PC-9 (cell line): ENCODE measurements at regions not wholly inside any gene's neighbourhood (a gene's known extent, or its start where the extent isn't known, plus 50 kb on each side); places are given as distances from the start of the nearest gene placed in this dataset.

ENCODE experiments used
- BruUV-seq: library from RNA; stranded (reverse); fragments of 400-500 nt; replicated peaks from 2 replicates; lab custom pipeline; 2021; lab: Mats Ljungman, UMichigan
- CTCF ChIA-PET: fragments of 300-600 bp; sonication (Branson Sonifier 250); formaldehyde crosslinking; loops from one replicate; lab custom pipeline; 2022; ENCODE audit warnings: antibody characterized with exemption; lab: Charles Lee
- POLR2A ChIA-PET: fragments of 300-600 bp; sonication (Branson Sonifier 250); formaldehyde crosslinking; loops from one replicate; lab custom pipeline; 2022; ENCODE audit warnings: antibody characterized with exemption; ENCODE audit not compliant: unreplicated experiment; lab: Charles Lee
- DNase-seq, 2 experiments: peaks; one replicate each; pipeline versions ENCODE4 v3.0.0 to v3.0.0-alpha.2; 2015 to 2022; ENCODE audit warnings: mixed read lengths in 1 of 2
- H2AFZ ChIP-seq: fragments of 200-600 bp; sonication (generic); 2 replicates; pipeline ENCODE4 v1.8.1; 2017; ENCODE audit warnings: antibody characterized with exemption
- H3F3A ChIP-seq: fragments of 200-600 bp; sonication (generic); 2 replicates; pipeline ENCODE4 v1.8.1; 2017; ENCODE audit warnings: antibody characterized with exemption, mild to moderate bottlenecking, low read depth; ENCODE audit not compliant: insufficient read depth
- H3K27ac ChIP-seq: fragments of 200-600 bp; sonication (generic); 2 replicates; pipeline ENCODE4 v1.6.1; 2016; ENCODE audit warnings: mixed run types
- H3K27me3 ChIP-seq: fragments of 200-600 bp; sonication (generic); 2 replicates; pipeline ENCODE4 v1.6.1; 2016; ENCODE audit warnings: low read depth, mixed run types; ENCODE audit not compliant: insufficient read depth
- H3K36me3 ChIP-seq: fragments of 200-600 bp; sonication (generic); 2 replicates; pipeline ENCODE4 v1.6.1; 2016; ENCODE audit warnings: low read depth, mixed run types
- H3K4me1 ChIP-seq: fragments of 200-600 bp; sonication (generic); replicated peaks from 2 replicates; pipeline ENCODE4 v1.6.1; 2016; ENCODE audit warnings: mixed run types; ENCODE audit not compliant: insufficient read depth
- H3K4me2 ChIP-seq: fragments of 200-600 bp; sonication (generic); 2 replicates; pipeline ENCODE4 v1.6.1; 2017; ENCODE audit warnings: mixed run types
- H3K4me3 ChIP-seq: fragments of 200-600 bp; sonication (generic); 2 replicates; pipeline ENCODE4 v1.6.1; 2016; ENCODE audit warnings: mixed run types
- H3K79me2 ChIP-seq: fragments of 200-600 bp; sonication (generic); 2 replicates; pipeline ENCODE4 v1.6.1; 2017; ENCODE audit warnings: low read depth, mixed run types
- H3K9me2 ChIP-seq: fragments of 200-600 bp; sonication (generic); 2 replicates; pipeline ENCODE4 v1.8.1; 2017; ENCODE audit warnings: mild to moderate bottlenecking; ENCODE audit not compliant: insufficient read depth
- H3K9me3 ChIP-seq: fragments of 200-600 bp; sonication (generic); 2 replicates; pipeline ENCODE4 v1.8.1; 2016; ENCODE audit warnings: low read depth; ENCODE audit not compliant: insufficient read depth
- H4K20me1 ChIP-seq: fragments of 200-600 bp; sonication (generic); 2 replicates; pipeline ENCODE4 v1.8.1; 2017; ENCODE audit not compliant: insufficient read depth
- CTCF ChIP-seq: fragments of 200-600 bp; sonication (generic); conservative IDR thresholded peaks from 2 replicates; pipeline ENCODE4 v1.6.1; 2017; ENCODE audit warnings: mixed run types, antibody characterized with exemption, mild to moderate bottlenecking, moderate library complexity
- EZH2 ChIP-seq: fragments of 200-600 bp; sonication (generic); IDR thresholded peaks from 2 replicates; pipeline ENCODE4 v1.8.0; 2017; ENCODE audit warnings: antibody characterized with exemption, low read depth
- intact Hi-C: fragments of 100-400 bp; cut with micrococcal nuclease; formaldehyde crosslinking; loops from one replicate; pipeline ENCODE4 v1.10.0; 2022; ENCODE audit not compliant: unreplicated experiment

GRCh38 chr3:10555263-10555662 is 49.9 kb upstream of the ATP2B2 start:
- intact Hi-C loops, result no loop called here
- H3K4me3 ChIP-seq, result no peak overlapping the region
- DNase-seq, result no peak
- no peaks in the 10 kb centered on the region for H3K9me3 ChIP-seq
- H3K27ac ChIP-seq, result no peak overlapping the region
- H3K4me2 ChIP-seq, result no peak overlapping the region
- BruUV-seq, result no TSS peak
- CTCF ChIA-PET, result no interaction called here
- TF ChIP-seq EZH2, result no peak
- TF ChIP-seq CTCF, result no peak
- no peaks in the 10 kb centered on the region for H4K20me1 ChIP-seq
- no peaks in the 10 kb centered on the region for H3K79me2 ChIP-seq
- H3K9me2 ChIP-seq, result no peaks in the 10 kb centered on the region
- H3K36me3 ChIP-seq, result no peaks in the 10 kb centered on the region
- H3K4me1 ChIP-seq, result no peaks in the 10 kb centered on the region
- H3F3A ChIP-seq, result no peaks in the 10 kb centered on the region
- POLR2A ChIA-PET, result no interaction called here
- peaks cover 92% of the 10 kb centered on the region for H3K27me3 ChIP-seq
- no peak overlapping the region for H2AFZ ChIP-seq

GRCh38 chr3:10556312-10556711 is 50.9 kb upstream of the ATP2B2 start:
- Histone ChIP-seq H3K4me1 (no peaks in the 10 kb centered on the region), H4K20me1 (no peaks in the 10 kb centered on the region), H3K4me3 (no peak overlapping the region), H2AFZ (no peak overlapping the region), H3K79me2 (no peaks in the 10 kb centered on the region), H3F3A (no peaks in the 10 kb centered on the region), H3K36me3 (no peaks in the 10 kb centered on the region), H3K9me3 (no peaks in the 10 kb centered on the region), H3K4me2 (no peak overlapping the region), H3K9me2 (no peaks in the 10 kb centered on the region), H3K27ac (no peak overlapping the region), H3K27me3 (peaks cover 91% of the 10 kb centered on the region)
- BruUV-seq, result no TSS peak
- ChIA-PET CTCF (no interaction called here), POLR2A (no interaction called here)
- no peak for DNase-seq
- TF ChIP-seq CTCF (no peak), EZH2 (no peak)
- intact Hi-C loops, result no loop called here

- no peaks in the 10 kb centered on the region for H4K20me1 ChIP-seq
- no peaks in the 10 kb centered on the region for H3K36me3 ChIP-seq
- BruUV-seq, result no TSS peak
- H3K4me1 ChIP-seq, result no peaks in the 10 kb centered on the region
- ChIA-PET CTCF (no interaction called here), POLR2A (interaction anchor here (0.6 kb wide), 1 partner anchor 96 kb away, joined by 3 read pairs; no protein-coding TSS in a partner anchor)
- no peak overlapping the region for H3K4me3 ChIP-seq
- H3K9me2 ChIP-seq, result no peaks in the 10 kb centered on the region
- peaks cover 85% of the 10 kb centered on the region for H3K27me3 ChIP-seq
- no peak for DNase-seq
- H3K9me3 ChIP-seq, result no peaks in the 10 kb centered on the region
- no peaks in the 10 kb centered on the region for H3F3A ChIP-seq
- intact Hi-C loops, result no loop called here
- H3K79me2 ChIP-seq, result no peaks in the 10 kb centered on the region
- no peak for TF ChIP-seq CTCF
- no peak for TF ChIP-seq EZH2
- no peak overlapping the region for H3K4me2 ChIP-seq
- H3K27ac ChIP-seq, result no peak overlapping the region
- H2AFZ ChIP-seq, result no peak overlapping the region
These were observed 51.9 kb upstream of the ATP2B2 start for GRCh38 chr3:10557250-10557649.
